Hematopoietic multipotent progenitor cell treated with erythropoietin and hydrocortisone succinate and interleukin-3 and kit ligand, for 17 days (in vitro differentiated cells): ENCODE measurements at regions not wholly inside any gene's neighbourhood (a gene's known extent, or its start where the extent isn't known, plus 50 kb on each side); places are given as distances from the start of the nearest gene placed in this dataset.

Experiments used
- DNase-seq: peaks from one replicate; pipeline ENCODE4 v3.0.0-alpha.2; 2015; ENCODE audit warnings: low spot score

DNA sequence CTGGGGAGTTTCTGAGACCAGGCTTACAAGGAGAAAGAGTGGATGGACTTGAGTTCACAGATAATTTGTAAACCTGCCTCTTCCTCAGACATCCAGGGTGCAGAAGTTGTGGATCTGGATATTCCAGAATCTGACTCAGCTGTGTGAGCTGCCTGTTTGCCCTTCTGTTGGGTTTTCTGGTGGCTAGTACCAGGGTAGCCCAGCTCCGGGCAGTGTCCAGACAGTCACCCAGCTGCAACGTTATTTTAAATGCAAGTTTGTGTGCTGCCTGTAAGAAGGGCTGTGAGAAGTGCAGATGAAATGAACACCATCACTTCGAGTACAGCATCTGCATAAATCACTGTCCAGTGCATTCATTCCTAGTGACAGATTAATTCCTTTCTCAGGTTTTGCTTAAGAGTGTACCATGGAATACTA lies 1053.0 kb downstream of the TUSC7 start:
- DNase-seq, result no peak

DNA sequence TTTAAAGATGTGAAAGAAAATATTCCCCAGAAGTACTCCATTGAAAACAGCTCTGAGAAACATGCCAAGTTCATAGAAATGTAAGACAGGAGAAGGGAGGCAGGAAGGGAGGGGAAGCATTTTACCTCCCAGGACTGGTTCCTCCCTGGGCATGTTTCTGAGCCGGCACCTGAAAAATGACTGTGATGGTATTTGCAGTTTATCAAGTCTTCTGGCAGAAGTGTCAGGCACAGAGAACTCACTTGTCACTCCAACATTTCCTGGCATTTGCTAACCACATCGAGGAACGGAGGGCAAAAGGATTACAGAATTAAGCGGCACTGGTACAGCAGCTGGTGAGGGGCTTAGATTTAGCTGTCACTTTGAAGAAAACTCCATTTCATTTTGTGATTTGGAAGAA lies 1054.0 kb downstream of the TUSC7 start:
- DNase-seq, result no peak

DNA sequence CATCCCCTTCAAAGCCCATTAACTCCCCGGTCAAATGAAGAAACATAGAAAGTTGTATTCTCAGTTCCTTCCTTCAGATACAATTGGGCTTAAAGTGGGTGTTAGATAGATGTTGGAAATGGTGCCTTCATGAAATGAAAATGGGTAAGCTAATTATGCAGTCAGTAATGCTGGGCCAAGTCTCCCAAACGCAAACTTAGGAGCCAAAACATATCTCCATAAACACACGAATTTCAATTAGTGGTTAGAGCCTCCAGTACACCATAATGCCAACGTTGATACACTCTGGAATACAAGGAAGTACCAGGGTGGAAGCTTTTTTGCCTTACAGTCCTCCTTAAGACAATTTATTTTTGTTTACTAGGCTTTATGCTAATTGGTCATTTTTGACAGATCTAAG lies 1059.0 kb downstream of the TUSC7 start:
- no peak for DNase-seq

DNA sequence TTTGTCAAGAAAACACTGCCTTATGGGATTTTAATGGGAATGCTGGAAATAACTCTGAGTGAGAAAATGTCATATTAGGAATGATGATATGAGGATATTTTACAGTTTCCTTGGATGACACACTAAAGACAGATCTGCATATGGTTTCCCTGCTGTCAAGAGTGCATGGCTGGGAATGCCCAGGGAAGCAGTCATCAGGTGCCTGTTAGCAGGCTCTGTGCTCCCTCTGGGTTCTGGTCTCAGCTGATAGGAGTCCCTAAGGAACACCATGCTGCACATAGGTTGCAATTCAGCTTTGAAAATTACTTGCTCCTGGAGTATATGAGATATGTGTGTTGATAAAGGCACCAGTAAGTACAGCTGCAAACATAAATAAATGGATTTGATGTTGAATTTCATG lies 1064.6 kb downstream of the TUSC7 start:
- DNase-seq, result no peak

DNA sequence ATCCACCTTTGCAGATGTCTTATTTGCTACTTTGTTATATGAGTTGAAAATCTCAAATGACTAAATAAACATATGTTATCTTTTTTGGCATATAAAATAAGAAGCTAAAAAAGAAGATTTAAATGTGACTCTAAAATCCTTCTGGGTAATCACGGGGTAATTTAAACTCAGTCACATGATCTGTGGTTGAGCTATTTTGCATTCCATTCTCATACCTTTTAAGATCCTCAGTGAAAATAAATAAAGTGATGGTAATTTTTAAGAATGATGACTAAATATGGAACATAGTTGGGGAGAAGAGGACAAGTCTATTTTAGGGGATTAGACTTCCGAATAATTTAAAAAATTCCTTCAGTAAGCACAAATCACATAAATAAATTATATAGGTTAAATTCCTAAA lies 1076.8 kb downstream of the TUSC7 start:
- DNase-seq, result no peak

DNA sequence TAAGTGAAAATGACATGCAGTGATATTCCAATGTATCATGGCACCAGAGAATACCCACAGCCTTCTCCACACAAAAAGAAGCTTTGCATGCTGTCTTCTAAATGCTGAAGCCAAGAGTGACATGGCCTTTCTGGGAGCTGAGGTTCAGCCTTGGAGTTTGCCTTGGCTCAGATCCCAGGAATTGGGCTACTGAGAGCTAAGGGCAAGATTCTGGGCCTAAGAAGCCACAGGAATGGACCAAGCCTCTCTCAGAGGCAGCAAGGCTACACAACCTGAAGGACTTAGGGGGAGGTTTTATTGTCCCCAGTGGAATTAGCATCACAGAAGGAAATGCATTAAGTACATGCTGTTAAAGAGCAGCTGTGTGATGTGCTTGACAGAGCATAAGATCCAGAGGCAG lies 1078.5 kb downstream of the TUSC7 start:
- DNase-seq, result no peak

DNA sequence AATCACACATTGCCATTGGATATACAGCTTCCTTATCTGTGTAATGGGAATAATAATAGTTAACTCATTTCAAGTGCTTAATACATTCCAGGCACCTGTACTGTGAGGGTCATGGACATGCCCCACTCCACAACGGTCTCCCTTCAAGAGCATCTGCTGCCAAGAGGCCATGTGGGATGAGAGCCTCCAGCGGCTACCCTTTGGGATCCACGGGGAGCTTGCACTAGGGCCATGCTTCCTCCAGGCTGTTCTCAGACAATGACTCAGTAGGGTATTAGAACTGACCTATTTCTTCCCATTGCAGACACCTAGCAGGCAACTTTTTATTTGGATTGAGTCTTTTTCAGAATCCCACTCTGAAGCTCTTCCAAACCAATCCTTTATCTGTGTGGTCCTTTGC lies 1078.9 kb downstream of the TUSC7 start:
- DNase-seq, result no peak

DNA sequence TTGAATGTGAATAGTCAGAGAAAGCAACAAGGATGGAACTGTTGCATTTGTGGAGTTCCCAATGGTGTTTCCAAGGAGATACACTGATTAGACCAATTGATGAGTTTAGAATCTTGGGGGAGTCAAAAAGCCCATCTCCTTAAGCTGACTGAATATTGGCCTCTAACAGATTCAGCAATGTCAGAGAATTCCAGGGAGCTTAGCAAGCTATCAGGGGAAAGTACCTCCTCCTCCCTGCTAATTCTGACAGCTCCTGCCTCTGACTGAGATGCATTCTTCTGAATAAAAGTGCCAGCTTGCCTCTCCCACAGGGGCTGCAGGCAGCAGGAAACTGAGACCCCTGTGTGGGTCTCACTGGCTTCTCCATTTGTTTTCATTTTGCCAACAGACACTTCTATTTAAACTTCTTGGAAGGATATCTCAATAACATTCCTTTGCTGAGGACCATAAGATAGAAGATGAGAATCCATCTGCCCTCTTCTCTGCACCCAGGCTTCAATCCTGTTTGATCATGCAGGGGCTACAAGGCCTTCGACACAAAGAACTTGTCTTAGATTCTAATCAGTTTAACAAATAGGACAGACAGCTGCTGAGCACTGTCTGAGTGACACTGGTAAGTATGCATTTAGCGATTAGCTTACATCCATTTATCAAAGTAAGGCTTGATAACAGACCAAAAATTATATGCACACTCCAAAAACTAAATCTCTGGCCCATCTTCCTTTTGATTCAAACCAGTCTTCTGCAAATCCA lies 1080.8 kb downstream of the TUSC7 start:
- no peak for DNase-seq

DNA sequence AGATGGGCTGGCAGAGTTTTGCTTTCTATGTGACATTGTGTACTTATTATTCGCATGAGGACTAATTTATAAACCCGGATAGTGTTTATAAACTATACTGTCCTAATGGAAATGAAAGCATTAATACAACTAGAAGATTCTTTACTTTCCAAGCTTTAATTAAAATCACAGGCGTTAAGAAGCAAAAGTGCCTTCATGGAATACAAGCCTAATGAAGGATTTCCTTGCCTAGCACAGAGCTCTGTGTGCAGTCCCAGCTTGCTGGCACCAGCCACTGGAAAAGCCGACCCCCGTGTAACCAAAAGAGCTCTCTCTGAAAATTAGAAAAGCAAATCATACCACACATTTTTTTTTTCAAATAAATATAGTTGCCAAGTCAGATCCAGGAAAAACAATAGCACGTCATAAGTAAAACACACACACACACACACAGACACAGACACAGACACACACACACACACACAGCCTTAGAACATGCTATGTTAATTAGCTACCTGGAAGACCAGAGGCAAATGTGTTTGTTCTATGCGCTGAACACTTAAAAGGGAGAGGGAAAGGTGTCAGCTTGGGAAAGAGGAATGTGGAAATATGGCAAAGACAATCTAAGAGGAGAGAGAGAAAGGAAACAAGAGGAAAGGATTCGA lies 1084.2 kb downstream of the TUSC7 start:
- no peak for DNase-seq

DNA sequence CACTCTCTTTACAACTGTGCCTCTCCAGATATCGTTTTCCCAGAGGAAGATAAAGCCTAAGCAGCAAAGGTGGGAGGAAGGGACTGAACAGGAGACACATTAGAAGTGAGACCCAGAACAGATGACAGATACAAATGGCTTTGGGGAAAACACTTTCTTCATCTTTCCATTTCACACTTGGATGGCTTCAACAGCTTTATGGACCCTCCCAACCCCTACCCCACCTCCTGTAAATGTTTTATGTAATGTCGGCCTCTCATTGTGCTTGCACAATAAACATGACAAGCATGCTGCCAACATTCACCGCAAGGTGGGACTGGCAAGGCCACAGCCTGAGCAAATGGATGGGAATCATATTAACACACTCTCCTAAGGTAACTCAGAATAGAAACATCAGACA lies 1088.6 kb downstream of the TUSC7 start:
- no peak for DNase-seq

DNA sequence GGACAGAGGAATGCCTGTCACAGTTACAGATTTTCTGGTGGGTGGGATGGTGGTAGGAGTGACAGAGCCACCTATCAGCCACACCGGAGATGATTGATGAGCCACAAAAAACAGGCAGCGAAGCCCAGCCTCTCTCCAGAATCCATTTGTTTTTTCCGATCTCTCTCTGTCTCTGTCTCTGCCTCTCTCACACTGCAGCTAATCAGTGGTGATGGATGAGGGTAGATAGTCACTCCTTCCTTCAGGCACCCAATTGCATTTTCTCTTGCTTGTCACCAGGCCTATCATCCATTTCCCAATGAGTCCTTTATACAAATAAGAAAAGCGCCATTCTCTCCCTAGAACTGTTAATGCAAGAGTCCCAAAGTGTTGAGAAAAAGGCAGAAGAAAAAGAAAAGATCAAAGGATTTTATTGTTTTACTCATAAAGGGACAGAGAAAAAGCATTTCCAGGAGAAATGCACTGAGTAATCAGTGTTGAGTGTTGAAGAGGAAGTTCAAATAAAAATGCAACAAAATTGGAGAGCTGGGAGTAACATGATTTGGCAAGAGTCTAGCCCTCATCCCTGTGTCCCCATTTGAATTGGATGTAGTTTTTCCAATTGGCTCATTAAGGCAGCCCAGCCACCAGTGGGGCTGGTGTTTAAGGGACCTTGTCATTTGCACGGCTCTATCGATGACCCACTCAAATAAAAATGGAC lies 1089.3 kb downstream of the TUSC7 start:
- DNase-seq, result no peak

DNA sequence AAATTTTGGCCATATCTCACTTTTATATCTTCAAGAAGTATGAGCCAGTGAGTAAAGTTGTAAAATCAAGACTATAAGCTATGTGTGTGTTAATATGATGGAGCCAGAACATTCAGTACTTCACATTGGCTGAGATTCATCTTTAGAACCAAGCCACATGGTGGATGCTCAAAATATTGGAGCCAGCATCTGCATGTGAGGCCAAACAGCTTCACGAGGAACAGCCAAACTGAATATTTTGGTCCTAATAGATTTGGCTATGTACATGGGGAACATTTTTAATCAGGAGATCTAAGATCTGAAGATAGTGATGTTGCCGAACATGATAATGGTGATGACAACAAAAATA lies 1089.8 kb downstream of the TUSC7 start:
- no peak for DNase-seq

DNA sequence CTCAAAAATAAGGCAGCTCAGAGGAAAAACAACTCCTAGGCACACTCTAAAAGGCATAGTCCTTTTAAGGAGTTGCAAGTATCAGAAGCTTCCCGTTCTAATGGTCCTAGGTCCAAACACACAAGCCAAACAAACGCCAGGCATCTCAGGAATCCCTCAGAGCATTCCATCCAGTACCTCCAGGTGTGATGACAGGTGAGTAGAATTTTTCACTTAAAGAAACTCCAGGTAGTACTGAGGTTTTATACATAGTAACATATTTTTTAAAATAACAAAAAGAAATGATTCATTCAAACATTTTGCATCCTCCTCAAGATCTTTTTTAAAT lies 1092.3 kb downstream of the TUSC7 start:
- no peak for DNase-seq

DNA sequence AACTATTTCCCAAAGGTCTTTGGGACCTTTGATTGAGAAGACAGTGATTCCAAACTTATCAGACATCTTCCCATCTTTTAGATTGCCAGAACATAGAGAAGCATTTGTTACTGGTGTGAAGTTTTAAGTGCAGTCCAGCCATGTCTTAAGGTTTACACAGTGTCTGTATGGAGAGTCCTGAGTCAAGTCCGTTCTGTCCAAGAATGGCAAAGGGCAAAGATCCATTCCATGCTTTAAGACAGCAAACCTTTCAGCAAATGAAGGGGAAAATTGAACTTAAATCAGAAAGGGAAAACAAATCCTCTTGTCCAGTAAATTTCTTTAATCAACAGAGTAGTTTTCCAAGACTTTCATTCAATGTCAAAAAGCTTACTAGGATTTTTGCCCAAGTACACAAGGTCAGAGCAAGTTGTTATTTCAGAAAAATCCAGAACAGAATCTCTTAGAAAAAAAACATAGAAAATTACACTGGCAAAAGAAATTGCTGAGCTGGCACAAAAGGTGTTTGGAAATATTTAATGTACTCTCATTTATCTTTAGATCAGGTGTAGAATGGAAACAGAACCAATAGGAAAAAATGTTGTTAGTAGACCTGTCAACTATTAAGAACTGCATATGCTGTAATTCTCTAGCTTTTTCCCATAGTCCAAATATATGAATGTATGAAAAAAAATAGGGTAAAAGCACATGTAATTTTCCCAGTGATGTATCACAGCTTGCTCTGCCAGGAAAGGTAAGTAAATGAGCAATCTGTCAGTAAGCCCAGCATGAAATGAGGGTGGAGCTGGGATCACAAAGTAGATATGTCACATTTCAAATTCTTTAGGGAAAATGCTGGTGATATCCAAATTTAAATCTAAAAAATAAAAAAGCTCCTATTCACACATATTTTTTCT lies 1099.9 kb downstream of the TUSC7 start:
- no peak for DNase-seq

DNA sequence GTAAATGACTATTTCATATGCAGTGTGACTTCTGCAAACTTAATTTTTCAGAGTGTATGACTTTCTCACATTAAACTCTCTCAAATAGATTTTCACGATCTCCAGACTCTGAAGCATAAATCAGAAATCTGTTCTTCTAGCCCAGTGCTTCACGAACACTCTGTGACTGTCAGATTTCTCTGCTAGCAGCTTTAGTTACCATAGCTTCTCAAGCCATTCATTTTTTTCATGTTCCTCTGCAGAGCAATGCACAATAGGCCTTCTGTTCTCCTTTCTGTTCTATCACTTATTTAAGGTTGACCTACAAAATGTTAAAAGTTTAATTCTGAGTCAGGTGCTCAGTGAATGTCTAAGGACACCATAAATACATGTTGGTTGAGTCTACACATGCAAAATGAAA lies 1102.2 kb downstream of the TUSC7 start:
- DNase-seq, result no peak

DNA sequence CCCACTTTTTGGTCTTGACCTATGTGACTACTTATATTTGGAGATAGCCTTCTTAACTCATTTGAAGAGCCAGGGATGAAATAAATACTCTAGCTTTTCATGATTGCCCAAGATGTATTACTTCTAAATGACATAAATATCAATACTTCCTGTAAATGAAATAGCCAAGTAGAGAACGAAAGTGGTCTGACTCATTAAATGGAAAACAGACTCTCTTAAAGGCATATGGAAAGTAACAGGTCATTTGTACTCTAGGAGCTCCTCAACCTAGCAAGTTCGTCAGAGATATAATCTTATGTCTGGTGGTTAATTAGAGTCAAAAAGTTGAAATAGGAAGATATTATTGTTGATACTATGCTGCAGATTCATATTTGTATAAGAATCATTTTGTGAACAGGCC lies 1105.4 kb downstream of the TUSC7 start:
- no peak for DNase-seq

DNA sequence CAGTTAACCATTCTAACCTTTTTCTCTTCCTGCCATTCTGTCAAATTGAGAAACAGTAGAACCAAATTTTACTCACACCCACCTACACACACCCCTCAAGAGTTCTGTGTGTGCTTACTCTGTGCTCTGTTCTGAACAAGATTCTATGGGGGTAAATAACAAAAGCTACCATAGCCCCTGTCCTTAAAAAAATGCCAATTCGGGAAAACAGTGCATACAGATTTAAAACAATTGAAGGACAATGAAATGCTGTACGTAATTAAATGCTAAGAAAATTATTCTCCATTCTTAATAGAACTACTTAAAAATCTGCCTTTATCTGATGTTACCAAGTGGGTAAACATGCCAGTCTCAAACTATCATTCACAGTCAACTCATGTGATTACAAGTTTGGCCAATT lies 1107.5 kb downstream of the TUSC7 start:
- DNase-seq, result no peak

DNA sequence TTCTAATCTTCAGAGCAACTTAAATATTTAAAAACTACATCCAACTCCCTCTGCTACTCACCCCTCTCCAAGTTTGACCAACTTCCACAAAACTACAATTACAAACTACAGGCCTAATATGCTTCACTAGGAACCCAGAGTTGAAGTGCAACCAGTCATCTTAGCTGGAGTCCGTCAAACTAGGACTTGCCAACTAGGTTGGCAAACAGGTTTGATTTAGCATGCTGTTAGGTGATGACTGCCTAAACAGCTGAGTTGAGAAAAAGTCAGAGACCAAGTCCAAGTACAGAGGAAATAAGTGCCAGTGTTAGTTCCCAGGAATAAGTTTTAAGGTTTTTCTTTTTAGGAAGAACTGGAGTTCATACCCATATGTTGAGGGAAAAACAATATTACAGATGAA lies 1109.0 kb downstream of the TUSC7 start:
- DNase-seq, result no peak

DNA sequence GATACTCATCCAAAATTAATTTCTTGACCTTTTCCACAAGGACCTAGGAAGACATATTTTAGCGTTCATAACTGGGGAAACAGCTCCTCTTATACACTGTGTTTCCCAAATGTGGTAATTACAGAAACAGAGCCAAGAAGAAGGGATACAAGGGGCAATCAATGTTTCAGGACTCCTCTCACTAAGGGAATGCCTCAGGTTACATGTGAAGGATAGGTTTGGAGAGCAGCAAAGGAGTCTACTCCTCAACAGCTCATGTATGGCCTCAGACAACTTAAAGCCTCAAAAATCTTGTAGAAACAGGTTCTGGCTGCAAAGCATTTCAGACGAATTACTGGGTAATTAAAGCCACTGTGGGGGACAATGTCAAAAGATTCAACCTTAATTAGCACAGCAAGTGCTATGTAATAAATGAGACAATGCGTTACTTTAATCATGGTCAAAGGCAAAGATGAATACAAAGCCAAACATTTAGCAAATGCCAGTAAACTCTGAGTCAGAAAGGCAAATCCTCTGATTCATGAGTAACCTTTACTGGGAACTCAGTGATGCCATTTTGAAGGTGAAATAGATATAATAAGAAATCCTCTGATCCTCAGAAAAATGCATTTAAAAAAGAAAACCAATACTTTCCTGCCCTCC lies 1111.2 kb downstream of the TUSC7 start:
- no peak for DNase-seq

DNA sequence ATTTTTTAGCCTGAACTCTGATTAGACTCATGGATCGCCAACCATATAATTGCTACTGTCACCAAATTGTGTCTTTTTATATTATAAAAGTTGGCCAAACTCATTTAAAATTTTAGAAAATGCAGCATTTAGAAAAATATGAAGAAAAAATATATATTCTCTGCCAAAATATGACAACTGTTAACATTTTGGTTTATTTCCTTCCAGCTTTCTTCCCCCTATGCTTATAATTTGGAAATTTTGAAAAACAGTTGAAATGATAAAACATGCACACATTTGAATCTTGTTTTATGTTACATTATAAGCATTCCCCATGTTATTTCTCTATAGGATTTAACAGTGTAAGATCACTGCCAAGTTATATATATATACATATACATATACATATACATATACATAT lies 1112.8 kb downstream of the TUSC7 start:
- DNase-seq, result no peak

DNA sequence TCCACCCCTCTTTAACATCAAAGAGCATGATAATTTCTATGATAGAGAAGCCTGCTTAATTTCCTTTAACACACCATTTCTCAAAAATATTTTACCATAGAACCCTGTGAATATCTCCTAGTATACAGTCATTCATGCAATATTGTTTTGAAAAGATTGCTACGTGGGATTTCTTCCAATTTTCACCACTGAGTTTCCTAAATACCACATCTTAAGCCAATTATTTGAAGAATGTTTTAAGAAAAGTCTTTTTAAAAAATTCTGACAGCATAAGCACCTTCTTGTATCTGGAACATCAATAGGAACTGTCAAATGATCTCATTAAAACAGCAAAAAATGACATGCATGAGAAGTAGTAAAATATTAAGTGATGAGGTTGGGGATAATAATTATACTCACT lies 1126.7 kb downstream of the TUSC7 start:
- DNase-seq, result no peak

DNA sequence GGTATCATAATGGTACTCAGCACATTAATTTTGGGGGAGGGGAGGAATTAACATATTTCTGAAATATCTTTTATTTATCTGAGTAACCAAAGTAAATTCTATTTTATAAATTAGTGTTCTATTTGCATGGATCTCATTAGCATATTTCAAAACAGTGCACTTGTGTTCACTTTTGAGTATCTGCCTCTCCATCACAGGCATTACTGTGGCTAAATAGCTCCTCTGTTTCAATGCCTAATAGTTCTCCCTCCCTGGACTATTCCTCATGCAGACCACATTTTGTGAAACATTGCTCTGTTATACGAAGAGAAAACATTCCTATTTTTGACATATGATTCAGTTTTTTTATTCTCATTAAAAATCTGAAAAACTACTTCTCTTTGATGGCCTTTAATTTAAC lies 1127.8 kb downstream of the TUSC7 start:
- DNase-seq, result no peak
